ENCODE measurements at regions not wholly inside any gene's neighbourhood (a gene's known extent, or its start where the extent isn't known, plus 50 kb on each side); places are given as distances from the start of the nearest gene placed in this dataset.

GRCh38 chr7:115747174-115747573 is 283.4 kb downstream of the TFEC start (continued):
- TF ChIP-seq SCRT2 (tag by site-specific recombination; IDR thresholded peaks at IDR 0.05): no peak
- no peak for TF ChIP-seq TSHZ1 (tag by site-specific recombination; IDR thresholded peaks at IDR 0.05; ENCODE audit: borderline replicate concordance)
- TF ChIP-seq GLIS2 (tag by site-specific recombination; IDR thresholded peaks at IDR 0.05): no peak
- TF ChIP-seq HOXA7 (CRISPR knock-in tag; IDR thresholded peaks at IDR 0.05; ENCODE audit: borderline replicate concordance): no peak
- TF ChIP-seq, protein P1, sequence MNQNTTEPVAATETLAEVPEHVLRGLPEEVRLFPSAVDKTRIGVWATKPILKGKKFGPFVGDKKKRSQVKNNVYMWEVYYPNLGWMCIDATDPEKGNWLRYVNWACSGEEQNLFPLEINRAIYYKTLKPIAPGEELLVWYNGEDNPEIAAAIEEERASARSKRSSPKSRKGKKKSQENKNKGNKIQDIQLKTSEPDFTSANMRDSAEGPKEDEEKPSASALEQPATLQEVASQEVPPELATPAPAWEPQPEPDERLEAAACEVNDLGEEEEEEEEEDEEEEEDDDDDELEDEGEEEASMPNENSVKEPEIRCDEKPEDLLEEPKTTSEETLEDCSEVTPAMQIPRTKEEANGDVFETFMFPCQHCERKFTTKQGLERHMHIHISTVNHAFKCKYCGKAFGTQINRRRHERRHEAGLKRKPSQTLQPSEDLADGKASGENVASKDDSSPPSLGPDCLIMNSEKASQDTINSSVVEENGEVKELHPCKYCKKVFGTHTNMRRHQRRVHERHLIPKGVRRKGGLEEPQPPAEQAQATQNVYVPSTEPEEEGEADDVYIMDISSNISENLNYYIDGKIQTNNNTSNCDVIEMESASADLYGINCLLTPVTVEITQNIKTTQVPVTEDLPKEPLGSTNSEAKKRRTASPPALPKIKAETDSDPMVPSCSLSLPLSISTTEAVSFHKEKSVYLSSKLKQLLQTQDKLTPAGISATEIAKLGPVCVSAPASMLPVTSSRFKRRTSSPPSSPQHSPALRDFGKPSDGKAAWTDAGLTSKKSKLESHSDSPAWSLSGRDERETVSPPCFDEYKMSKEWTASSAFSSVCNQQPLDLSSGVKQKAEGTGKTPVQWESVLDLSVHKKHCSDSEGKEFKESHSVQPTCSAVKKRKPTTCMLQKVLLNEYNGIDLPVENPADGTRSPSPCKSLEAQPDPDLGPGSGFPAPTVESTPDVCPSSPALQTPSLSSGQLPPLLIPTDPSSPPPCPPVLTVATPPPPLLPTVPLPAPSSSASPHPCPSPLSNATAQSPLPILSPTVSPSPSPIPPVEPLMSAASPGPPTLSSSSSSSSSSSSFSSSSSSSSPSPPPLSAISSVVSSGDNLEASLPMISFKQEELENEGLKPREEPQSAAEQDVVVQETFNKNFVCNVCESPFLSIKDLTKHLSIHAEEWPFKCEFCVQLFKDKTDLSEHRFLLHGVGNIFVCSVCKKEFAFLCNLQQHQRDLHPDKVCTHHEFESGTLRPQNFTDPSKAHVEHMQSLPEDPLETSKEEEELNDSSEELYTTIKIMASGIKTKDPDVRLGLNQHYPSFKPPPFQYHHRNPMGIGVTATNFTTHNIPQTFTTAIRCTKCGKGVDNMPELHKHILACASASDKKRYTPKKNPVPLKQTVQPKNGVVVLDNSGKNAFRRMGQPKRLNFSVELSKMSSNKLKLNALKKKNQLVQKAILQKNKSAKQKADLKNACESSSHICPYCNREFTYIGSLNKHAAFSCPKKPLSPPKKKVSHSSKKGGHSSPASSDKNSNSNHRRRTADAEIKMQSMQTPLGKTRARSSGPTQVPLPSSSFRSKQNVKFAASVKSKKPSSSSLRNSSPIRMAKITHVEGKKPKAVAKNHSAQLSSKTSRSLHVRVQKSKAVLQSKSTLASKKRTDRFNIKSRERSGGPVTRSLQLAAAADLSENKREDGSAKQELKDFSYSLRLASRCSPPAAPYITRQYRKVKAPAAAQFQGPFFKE (tag by site-specific recombination; IDR thresholded peaks at IDR 0.05; ENCODE audit: borderline replicate concordance): no peak
- no peak for TF ChIP-seq ZBTB17 (tag by site-specific recombination; IDR thresholded peaks at IDR 0.05)
- TF ChIP-seq ZNF549 (tag by site-specific recombination; IDR thresholded peaks at IDR 0.05): no peak
- no peak for TF ChIP-seq ZNF202 (tag by site-specific recombination; IDR thresholded peaks at IDR 0.05; ENCODE audit: borderline replicate concordance)

DNA sequence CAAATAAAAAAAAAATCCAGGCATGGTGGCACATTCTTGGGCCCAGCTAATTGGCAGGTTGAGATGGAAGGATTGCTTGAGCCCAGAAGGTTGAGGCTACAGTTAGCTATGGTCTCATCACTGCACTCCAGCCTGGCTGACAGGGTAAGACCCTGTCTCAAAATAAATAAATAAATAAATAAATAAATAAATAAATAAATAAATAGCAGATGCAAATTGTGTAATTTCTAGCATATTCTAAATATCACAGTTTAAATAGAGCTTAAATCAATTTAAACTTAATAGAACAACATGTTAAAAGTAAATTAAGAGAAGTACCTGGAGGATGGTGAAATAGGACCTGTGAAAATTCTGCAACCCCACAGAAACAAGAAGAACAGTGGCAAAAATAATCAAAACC is 290.5 kb downstream of the TFEC start:
- POLR2A ChIA-PET: no interaction called here
- CTCF ChIA-PET: interaction anchor here (0.7 kb wide), 1 partner anchor 1095 kb away, joined by 3 read pairs; no protein-coding TSS in a partner anchor
- Histone ChIP-seq H3K4me1 (ENCODE audit: control insufficient read depth, insufficient read depth, low read length) (no peaks in the 10 kb centered on the region), H3K27ac (ENCODE audit: extremely low read depth, low read depth, low read length) (no peak overlapping the region), H3K36me3 (ENCODE audit: control insufficient read depth in 2 of 2, insufficient read depth in 1 of 2, low read length in 2 of 2) (no peaks in the 10 kb centered on the region), H3K9me3 (ENCODE audit: control insufficient read depth, insufficient read depth, low read depth, low read length) (no peaks in the 10 kb centered on the region), H3K4me3 (ENCODE audit: low read depth, low read length) (no peak overlapping the region)
- TF ChIP-seq HIC1 (tag by site-specific recombination; IDR thresholded peaks at IDR 0.05): no peak
- no peak for TF ChIP-seq BCL6B (tag by site-specific recombination; IDR thresholded peaks at IDR 0.05)
- TF ChIP-seq ZBTB8A (tag by site-specific recombination; IDR thresholded peaks at IDR 0.05): peak; percentile 82
- TF ChIP-seq, protein P2, sequence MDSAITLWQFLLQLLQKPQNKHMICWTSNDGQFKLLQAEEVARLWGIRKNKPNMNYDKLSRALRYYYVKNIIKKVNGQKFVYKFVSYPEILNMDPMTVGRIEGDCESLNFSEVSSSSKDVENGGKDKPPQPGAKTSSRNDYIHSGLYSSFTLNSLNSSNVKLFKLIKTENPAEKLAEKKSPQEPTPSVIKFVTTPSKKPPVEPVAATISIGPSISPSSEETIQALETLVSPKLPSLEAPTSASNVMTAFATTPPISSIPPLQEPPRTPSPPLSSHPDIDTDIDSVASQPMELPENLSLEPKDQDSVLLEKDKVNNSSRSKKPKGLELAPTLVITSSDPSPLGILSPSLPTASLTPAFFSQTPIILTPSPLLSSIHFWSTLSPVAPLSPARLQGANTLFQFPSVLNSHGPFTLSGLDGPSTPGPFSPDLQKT (IDR thresholded peaks at IDR 0.05; ENCODE audit: borderline replicate concordance, low read depth, low read length): no peak
- TF ChIP-seq, protein P3, sequence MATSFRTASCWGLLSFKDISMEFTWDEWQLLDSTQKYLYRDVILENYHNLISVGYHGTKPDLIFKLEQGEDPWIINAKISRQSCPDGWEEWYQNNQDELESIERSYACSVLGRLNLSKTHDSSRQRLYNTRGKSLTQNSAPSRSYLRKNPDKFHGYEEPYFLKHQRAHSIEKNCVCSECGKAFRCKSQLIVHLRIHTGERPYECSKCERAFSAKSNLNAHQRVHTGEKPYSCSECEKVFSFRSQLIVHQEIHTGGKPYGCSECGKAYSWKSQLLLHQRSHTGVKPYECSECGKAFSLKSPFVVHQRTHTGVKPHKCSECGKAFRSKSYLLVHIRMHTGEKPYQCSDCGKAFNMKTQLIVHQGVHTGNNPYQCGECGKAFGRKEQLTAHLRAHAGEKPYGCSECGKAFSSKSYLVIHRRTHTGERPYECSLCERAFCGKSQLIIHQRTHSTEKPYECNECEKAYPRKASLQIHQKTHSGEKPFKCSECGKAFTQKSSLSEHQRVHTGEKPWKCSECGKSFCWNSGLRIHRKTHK (tag by site-specific recombination; IDR thresholded peaks at IDR 0.05): no peak
- TF ChIP-seq ZBTB11 (tag by site-specific recombination; conservative IDR thresholded peaks at IDR 0.05; ENCODE audit: low read depth): peak; percentile 85
- TF ChIP-seq IKZF3 (tag by site-specific recombination; IDR thresholded peaks at IDR 0.05): no peak
